GM12891 (cell line): ENCODE measurements at regions not wholly inside any gene's neighbourhood (a gene's known extent, or its start where the extent isn't known, plus 50 kb on each side); places are given as distances from the start of the nearest gene placed in this dataset.

Experiments
- PAX5 ChIP-seq: IDR thresholded peaks from 2 replicates; pipeline ENCODE4 v1.6.1; 2011; ENCODE audit warnings: low read length, moderate library complexity, mild to moderate bottlenecking; ENCODE audit not compliant: insufficient read depth, severe bottlenecking
- POLR2AphosphoS5 ChIP-seq: IDR thresholded peaks from 2 replicates; pipeline ENCODE4 v1.6.1; 2011; ENCODE audit warnings: low read depth, low read length, control low read depth
- TAF1 ChIP-seq: IDR thresholded peaks from 2 replicates; pipeline ENCODE4 v1.6.1; 2011; ENCODE audit warnings: low read depth, low read length, control low read depth

DNA sequence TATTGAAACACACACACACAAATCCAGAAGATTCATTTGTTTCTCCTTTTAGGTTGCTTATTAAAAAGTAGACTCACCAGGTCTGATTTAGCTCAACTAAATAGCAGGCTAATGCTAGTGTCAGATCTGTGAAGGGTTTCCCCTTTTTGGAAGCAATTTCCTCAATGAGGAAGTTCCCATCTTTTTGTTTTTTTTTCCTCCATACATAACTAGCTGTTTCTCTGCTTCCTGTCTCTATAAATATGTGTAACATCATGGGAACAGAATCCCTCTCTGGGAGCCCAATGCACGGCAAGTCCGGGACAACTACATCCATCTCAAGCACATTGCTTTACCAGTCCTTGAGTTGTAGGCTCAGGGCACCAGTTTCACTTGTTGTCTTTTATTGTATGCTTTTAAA is 1421.1 kb downstream of the PLA2G4A start:
- TF ChIP-seq POLR2AphosphoS5 (no peak), PAX5 (no peak), TAF1 (no peak)
